ENCODE measurements at regions not wholly inside any gene's neighbourhood (a gene's known extent, or its start where the extent isn't known, plus 50 kb on each side); places are given as distances from the start of the nearest gene placed in this dataset.

GRCh38 chr14:66272221-66272620 lies 213.9 kb upstream of the CCDC196 start:
- TF ChIP-seq EZH2phosphoT487 (IDR thresholded peaks at IDR 0.05; ENCODE audit: low read depth, severe bottlenecking, unreplicated experiment) (no peak), CTCF (IDR thresholded peaks at IDR 0.05; ENCODE audit: poor library complexity) (no peak)

All from hepatocyte (in vitro differentiated cells).